Activated CD8-positive, alpha-beta T cell treated with anti-CD3 and anti-CD28 coated beads for 36 hours (primary cell): ENCODE measurements at regions not wholly inside any gene's neighbourhood (a gene's known extent, or its start where the extent isn't known, plus 50 kb on each side); places are given as distances from the start of the nearest gene placed in this dataset.

ENCODE experiments used
- ATAC-seq: fragments of 200-7000 bp; cut with Tn5 transposase; one replicate; pipeline ENCODE4 v1.10.0; 2021; ENCODE audit warnings: mild to moderate bottlenecking, moderate library complexity
- CTCF ChIA-PET: fragments of 350-600 bp; sonication (Branson Sonifier 250); formaldehyde crosslinking; loops from one replicate; lab custom pipeline; 2021; ENCODE audit warnings: antibody characterized with exemption; lab: Charles Lee
- POLR2A ChIA-PET: fragments of 350-600 bp; sonication (Branson Sonifier 250); formaldehyde crosslinking; loops from one replicate; lab custom pipeline; 2021; ENCODE audit warnings: antibody characterized with exemption; lab: Charles Lee
- DNase-seq: peaks from one replicate; pipeline ENCODE4 v3.0.0-alpha.2; 2020
- H3K27ac Mint-ChIP-seq: one replicate; pipeline ENCODE4 v1.8.0; 2021; ENCODE audit warnings: mild to moderate bottlenecking, mixed read lengths
- H3K27me3 Mint-ChIP-seq: one replicate; pipeline ENCODE4 v1.8.0; 2021; ENCODE audit warnings: mixed read lengths
- H3K36me3 Mint-ChIP-seq: one replicate; pipeline ENCODE4 v1.8.0; 2021; ENCODE audit warnings: low read depth, mixed read lengths
- H3K4me1 Mint-ChIP-seq: one replicate; pipeline ENCODE4 v1.8.0; 2021; ENCODE audit warnings: low read depth, mixed read lengths
- H3K4me3 Mint-ChIP-seq: one replicate; pipeline ENCODE4 v1.8.0; 2021; ENCODE audit warnings: mild to moderate bottlenecking, moderate library complexity, mixed read lengths
- H3K9me3 Mint-ChIP-seq: one replicate; pipeline ENCODE4 v1.8.0; 2021; ENCODE audit warnings: mixed read lengths
- intact Hi-C: fragments of 100-400 bp; cut with micrococcal nuclease; formaldehyde crosslinking; loops from one replicate; pipeline ENCODE4 v1.10.0; 2022
- TF ChIP-seq, protein P1 (sequence below): fragments of 200-600 bp; IDR thresholded peaks from one replicate; pipeline ENCODE4 v1.8.0; 2022; ENCODE audit warnings: antibody characterized with exemption, mild to moderate bottlenecking

DNA sequence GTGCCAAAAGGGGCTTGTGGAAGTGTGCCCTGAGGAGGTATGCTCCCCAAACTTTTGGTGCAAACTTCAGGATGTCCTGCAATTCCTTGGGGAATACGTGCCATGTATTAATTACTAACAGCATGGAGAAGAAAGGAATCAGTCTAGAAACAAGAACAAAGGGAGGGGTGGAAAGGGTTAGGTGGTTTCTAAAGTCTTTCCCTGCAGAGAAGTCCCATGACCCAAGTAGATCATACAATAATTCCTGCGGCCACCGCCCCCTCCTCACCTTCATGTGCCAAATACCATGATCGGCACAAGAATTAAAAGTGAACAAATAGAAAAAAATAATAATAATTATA lies 258.2 kb downstream of the PLPP3 start:
- H3K36me3 Mint-ChIP-seq, result no peaks in the 10 kb centered on the region
- no peak for DNase-seq
- H3K9me3 Mint-ChIP-seq, result no peaks in the 10 kb centered on the region
- H3K27ac Mint-ChIP-seq, result no peak overlapping the region
- no peak for ATAC-seq
- H3K4me3 Mint-ChIP-seq, result no peak overlapping the region
- intact Hi-C loops, result no loop called here
- POLR2A ChIA-PET, result no interaction called here
- TF ChIP-seq, protein P1, sequence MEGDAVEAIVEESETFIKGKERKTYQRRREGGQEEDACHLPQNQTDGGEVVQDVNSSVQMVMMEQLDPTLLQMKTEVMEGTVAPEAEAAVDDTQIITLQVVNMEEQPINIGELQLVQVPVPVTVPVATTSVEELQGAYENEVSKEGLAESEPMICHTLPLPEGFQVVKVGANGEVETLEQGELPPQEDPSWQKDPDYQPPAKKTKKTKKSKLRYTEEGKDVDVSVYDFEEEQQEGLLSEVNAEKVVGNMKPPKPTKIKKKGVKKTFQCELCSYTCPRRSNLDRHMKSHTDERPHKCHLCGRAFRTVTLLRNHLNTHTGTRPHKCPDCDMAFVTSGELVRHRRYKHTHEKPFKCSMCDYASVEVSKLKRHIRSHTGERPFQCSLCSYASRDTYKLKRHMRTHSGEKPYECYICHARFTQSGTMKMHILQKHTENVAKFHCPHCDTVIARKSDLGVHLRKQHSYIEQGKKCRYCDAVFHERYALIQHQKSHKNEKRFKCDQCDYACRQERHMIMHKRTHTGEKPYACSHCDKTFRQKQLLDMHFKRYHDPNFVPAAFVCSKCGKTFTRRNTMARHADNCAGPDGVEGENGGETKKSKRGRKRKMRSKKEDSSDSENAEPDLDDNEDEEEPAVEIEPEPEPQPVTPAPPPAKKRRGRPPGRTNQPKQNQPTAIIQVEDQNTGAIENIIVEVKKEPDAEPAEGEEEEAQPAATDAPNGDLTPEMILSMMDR, result no peak
- CTCF ChIA-PET, result no interaction called here
- no peaks in the 10 kb centered on the region for H3K27me3 Mint-ChIP-seq
- no peaks in the 10 kb centered on the region for H3K4me1 Mint-ChIP-seq

GRCh38 chr1:56320464-56321149 lies 258.8 kb downstream of the PLPP3 start:
- DNase-seq (no peak), ATAC-seq (no peak)
- TF ChIP-seq, protein P1, result no peak
- H3K9me3 Mint-ChIP-seq, result no peaks in the 10 kb centered on the region
- H3K4me1 Mint-ChIP-seq, result no peaks in the 10 kb centered on the region
- H3K4me3 Mint-ChIP-seq, result no peak overlapping the region
- no peaks in the 10 kb centered on the region for H3K27me3 Mint-ChIP-seq
- intact Hi-C loops, result no loop called here
- ChIA-PET CTCF (no interaction called here), POLR2A (no interaction called here)
- H3K36me3 Mint-ChIP-seq, result no peaks in the 10 kb centered on the region
- no peak overlapping the region for H3K27ac Mint-ChIP-seq

DNA sequence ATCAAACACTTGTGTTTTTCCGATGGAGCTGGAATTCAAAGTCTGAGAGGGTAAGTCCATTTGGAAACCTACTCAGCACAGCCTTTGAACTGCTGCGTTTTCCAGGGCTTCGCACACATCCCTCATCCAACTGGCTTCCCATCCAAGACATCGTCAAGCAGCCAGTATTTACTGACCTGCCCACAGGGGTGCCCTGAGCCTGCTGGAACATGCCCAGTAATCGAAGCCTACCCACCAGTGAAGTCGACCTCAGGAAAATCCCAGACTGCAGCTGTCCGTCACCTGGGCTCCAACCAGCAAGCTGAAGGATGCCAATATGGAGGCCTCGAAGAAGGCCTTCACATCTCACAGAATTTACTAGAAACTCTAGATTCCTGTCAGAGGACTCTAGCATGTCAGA lies 261.6 kb downstream of the PLPP3 start:
- intact Hi-C loops, result no loop called here
- H3K4me3 Mint-ChIP-seq, result no peak overlapping the region
- H3K27me3 Mint-ChIP-seq, result no peaks in the 10 kb centered on the region
- DNase-seq (no peak), ATAC-seq (no peak)
- POLR2A ChIA-PET, result no interaction called here
- H3K4me1 Mint-ChIP-seq, result no peaks in the 10 kb centered on the region
- H3K36me3 Mint-ChIP-seq, result no peaks in the 10 kb centered on the region
- CTCF ChIA-PET, result no interaction called here
- H3K27ac Mint-ChIP-seq, result no peak overlapping the region
- TF ChIP-seq, protein P1, result no peak
- no peaks in the 10 kb centered on the region for H3K9me3 Mint-ChIP-seq

GRCh38 chr1:56315293-56315942 lies 263.9 kb downstream of the PLPP3 start:
- DNase-seq, result no peak
- CTCF ChIA-PET, result no interaction called here
- POLR2A ChIA-PET, result no interaction called here
- Mint-ChIP-seq H3K27ac (no peak overlapping the region), H3K4me3 (no peak overlapping the region), H3K4me1 (no peaks in the 10 kb centered on the region), H3K9me3 (no peaks in the 10 kb centered on the region), H3K36me3 (no peaks in the 10 kb centered on the region), H3K27me3 (peaks cover 5% of the 10 kb centered on the region)
- intact Hi-C loops, result no loop called here
- TF ChIP-seq, protein P1, result no peak
- ATAC-seq, result no peak

DNA sequence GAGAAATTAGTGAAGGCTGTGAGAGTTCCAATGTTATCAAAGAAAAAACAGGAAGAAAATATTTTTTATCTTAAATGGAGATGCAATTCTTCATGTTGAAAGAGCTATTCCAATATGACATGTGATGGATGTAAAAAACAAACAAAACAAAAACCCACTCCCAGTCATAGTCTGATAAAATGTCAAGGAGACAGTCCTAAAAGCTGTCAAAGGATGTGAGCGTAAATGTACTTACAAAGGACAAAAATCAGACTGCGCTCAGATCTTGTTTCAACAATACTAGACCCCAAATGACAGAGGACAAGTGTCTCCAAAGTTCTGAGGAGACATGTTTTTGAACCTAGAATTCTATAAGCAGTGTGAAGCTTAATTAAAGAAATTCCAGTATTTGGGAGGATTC lies 265.8 kb downstream of the PLPP3 start:
- Mint-ChIP-seq H3K27me3 (peaks cover 5% of the 10 kb centered on the region), H3K36me3 (no peaks in the 10 kb centered on the region), H3K4me1 (no peaks in the 10 kb centered on the region), H3K4me3 (no peak overlapping the region), H3K27ac (no peak overlapping the region), H3K9me3 (no peaks in the 10 kb centered on the region)
- intact Hi-C loops, result no loop called here
- ChIA-PET POLR2A (no interaction called here), CTCF (no interaction called here)
- no peak for DNase-seq
- no peak for ATAC-seq
- TF ChIP-seq, protein P1, result no peak
